Neural progenitor cell (in vitro differentiated cells): ENCODE measurements at regions not wholly inside any gene's neighbourhood (a gene's known extent, or its start where the extent isn't known, plus 50 kb on each side); places are given as distances from the start of the nearest gene placed in this dataset.

Source experiments
- CTCF ChIP-seq: fragments of 200-600 bp; sonication (generic); IDR thresholded peaks from 2 replicates; pipeline ENCODE4 v1.5.1; 2017; ENCODE audit warnings: antibody characterized with exemption, mild to moderate bottlenecking
- EZH2 ChIP-seq: fragments of 200-600 bp; sonication (generic); IDR thresholded peaks from 2 replicates; pipeline ENCODE4 v1.6.1; 2017; ENCODE audit warnings: antibody characterized with exemption, mild to moderate bottlenecking, moderate library complexity

DNA sequence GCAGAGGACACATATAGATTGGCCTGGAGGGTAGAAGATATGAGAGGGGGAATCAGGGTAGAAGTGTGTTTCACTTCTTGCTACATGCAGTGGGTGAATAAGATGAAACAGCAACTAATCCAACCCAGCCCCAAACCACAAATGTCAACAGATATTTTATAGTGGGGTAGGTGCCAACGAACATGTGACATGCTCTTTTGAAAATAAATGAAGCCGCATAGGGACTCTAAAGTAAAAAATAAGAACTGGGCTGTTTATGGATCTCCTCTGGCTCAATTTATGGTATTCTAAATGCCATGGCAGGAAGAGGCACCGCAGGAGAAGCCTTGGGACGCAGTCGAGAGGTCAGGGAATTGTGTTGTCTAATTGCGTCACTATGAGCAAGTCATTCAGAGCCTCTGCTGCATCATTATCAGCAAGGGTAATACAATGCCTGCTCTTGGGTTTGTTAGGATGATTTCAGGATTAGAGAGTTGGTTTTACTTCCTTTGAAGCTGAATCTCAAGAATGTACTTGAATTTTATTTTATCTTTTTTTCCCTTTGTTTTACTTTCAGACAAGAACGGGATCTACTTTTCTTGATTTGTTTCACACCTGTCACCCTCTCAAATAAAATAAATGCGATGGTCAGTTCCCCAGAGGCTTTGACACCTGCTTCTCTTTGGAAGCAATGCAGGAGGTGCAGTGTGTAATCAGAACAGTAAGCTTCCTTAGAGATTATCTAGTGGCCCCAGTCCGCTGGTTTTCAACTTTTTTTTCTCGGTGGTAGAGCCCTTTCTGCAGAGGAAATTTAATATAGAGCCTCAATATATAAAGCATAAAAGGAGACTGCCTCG lies 375.6 kb upstream of the CLINT1 start:
- TF ChIP-seq CTCF (no peak), EZH2 (no peak)
